HCT116 (cell line): ENCODE measurements at regions not wholly inside any gene's neighbourhood (a gene's known extent, or its start where the extent isn't known, plus 50 kb on each side); places are given as distances from the start of the nearest gene placed in this dataset.

ENCODE experiments used
- CEBPB ChIP-seq: IDR thresholded peaks from 2 replicates; pipeline ENCODE4 v1.6.1; 2012; ENCODE audit warnings: low read depth
- EZH2 ChIP-seq: fragments of 200-600 bp; sonication (generic); IDR thresholded peaks from 2 replicates; pipeline ENCODE4 v1.6.1; 2017; ENCODE audit warnings: antibody characterized with exemption, mixed run types
- JUND ChIP-seq: IDR thresholded peaks from 2 replicates; pipeline ENCODE4 v1.6.1; 2012
- POLR2A ChIP-seq: IDR thresholded peaks from 2 replicates; pipeline ENCODE4 v1.7.0; 2011; ENCODE audit warnings: borderline replicate concordance; ENCODE audit not compliant: insufficient read depth, insufficient read length; ENCODE audit errors: extremely low read depth
- POLR2AphosphoS5 ChIP-seq: IDR thresholded peaks from 2 replicates; pipeline ENCODE4 v1.6.1; 2011; ENCODE audit warnings: mild to moderate bottlenecking, low read depth, low read length, moderate library complexity
- SP1 ChIP-seq: IDR thresholded peaks from 2 replicates; pipeline ENCODE4 v1.6.1; 2012; ENCODE audit warnings: low read depth
- SRF ChIP-seq: IDR thresholded peaks from 2 replicates; pipeline ENCODE4 v1.6.1; 2012; ENCODE audit warnings: low read depth
- TCF7L2 ChIP-seq: IDR thresholded peaks from 2 replicates; pipeline ENCODE4 v1.7.0; 2011; ENCODE audit warnings: borderline replicate concordance, inconsistent platforms; ENCODE audit not compliant: insufficient read depth, insufficient read length; ENCODE audit errors: extremely low read depth
- YY1 ChIP-seq: IDR thresholded peaks from 2 replicates; pipeline ENCODE4 v1.6.1; 2011; ENCODE audit warnings: low read length, low read depth, moderate library complexity, mild to moderate bottlenecking; ENCODE audit not compliant: insufficient replicate concordance; ENCODE audit errors: extremely low read depth
- ZNF274 ChIP-seq: fragments of 200-500 bp; sonication (Bioruptor generic); IDR thresholded peaks from 2 replicates; pipeline ENCODE4 v1.6.1; 2014; ENCODE audit warnings: mild to moderate bottlenecking, low read depth, low read length, inconsistent platforms
- TF ChIP-seq, protein P1 (sequence below), 3 experiments: fragments of 200-600 bp in 1 of 3; sonication (generic) in 1 of 3; IDR thresholded peaks in 2 of 3; conservative IDR thresholded peaks in 1 of 3; 2 replicates each; pipeline ENCODE4 v1.5.1; 2012 to 2017; ENCODE audit warnings: low read depth in 2 of 3, low read length in 2 of 3, antibody characterized with exemption in 1 of 3, borderline replicate concordance in 1 of 3, control low read depth in 1 of 3, mild to moderate bottlenecking in 1 of 3, mixed read lengths in 1 of 3, mixed run types in 1 of 3, moderate library complexity in 1 of 3; ENCODE audit not compliant: insufficient read depth in 1 of 3
- TF ChIP-seq, protein P2 (sequence below): IDR thresholded peaks from 2 replicates; pipeline ENCODE4 v1.6.1; 2012
- TF ChIP-seq, protein P3 (sequence below): IDR thresholded peaks from 2 replicates; pipeline ENCODE4 v1.6.1; 2011; ENCODE audit warnings: mild to moderate bottlenecking, low read length, moderate library complexity; ENCODE audit not compliant: insufficient replicate concordance; ENCODE audit errors: extremely low read depth
- TF ChIP-seq, protein P4 (sequence below): IDR thresholded peaks from 2 replicates; pipeline ENCODE4 v1.6.1; 2012; ENCODE audit warnings: low read depth

DNA sequence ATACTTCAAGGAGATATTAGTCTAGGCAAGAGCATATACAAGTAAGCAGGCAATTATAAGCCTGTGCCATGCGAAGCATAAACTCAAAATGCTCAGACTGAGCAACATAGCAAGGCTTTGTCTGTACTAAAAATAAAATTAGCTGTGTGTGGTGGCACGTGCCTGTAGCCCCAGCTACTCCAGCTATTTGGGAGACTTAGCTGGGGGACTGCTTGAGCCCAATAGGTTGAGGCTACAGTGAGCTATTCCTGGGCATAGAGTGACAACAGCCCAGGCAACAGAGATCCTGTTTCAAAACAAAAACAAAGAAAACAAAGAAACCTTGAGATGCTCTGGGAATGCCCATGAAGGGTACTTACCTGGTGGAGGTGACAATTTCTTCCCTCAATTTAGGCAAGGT lies 130.5 kb upstream of the ZNF608 start:
- TF ChIP-seq EZH2 (no peak), POLR2AphosphoS5 (no peak), SP1 (no peak), ZNF274 (no peak), CEBPB (no peak), POLR2A (no peak), TCF7L2 (no peak), SRF (no peak), JUND (no peak), YY1 (no peak)
- TF ChIP-seq, protein P1, sequence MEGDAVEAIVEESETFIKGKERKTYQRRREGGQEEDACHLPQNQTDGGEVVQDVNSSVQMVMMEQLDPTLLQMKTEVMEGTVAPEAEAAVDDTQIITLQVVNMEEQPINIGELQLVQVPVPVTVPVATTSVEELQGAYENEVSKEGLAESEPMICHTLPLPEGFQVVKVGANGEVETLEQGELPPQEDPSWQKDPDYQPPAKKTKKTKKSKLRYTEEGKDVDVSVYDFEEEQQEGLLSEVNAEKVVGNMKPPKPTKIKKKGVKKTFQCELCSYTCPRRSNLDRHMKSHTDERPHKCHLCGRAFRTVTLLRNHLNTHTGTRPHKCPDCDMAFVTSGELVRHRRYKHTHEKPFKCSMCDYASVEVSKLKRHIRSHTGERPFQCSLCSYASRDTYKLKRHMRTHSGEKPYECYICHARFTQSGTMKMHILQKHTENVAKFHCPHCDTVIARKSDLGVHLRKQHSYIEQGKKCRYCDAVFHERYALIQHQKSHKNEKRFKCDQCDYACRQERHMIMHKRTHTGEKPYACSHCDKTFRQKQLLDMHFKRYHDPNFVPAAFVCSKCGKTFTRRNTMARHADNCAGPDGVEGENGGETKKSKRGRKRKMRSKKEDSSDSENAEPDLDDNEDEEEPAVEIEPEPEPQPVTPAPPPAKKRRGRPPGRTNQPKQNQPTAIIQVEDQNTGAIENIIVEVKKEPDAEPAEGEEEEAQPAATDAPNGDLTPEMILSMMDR (IDR thresholded peaks at IDR 0.05 in 2 of 3, conservative IDR thresholded peaks at IDR 0.05 in 1 of 3; ENCODE audit: borderline replicate concordance in 1 of 3, insufficient read depth in 1 of 3, low read depth in 2 of 3, low read length in 2 of 3), result no peak
- TF ChIP-seq, protein P2, sequence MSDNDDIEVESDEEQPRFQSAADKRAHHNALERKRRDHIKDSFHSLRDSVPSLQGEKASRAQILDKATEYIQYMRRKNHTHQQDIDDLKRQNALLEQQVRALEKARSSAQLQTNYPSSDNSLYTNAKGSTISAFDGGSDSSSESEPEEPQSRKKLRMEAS, result no peak
- TF ChIP-seq, protein P3, sequence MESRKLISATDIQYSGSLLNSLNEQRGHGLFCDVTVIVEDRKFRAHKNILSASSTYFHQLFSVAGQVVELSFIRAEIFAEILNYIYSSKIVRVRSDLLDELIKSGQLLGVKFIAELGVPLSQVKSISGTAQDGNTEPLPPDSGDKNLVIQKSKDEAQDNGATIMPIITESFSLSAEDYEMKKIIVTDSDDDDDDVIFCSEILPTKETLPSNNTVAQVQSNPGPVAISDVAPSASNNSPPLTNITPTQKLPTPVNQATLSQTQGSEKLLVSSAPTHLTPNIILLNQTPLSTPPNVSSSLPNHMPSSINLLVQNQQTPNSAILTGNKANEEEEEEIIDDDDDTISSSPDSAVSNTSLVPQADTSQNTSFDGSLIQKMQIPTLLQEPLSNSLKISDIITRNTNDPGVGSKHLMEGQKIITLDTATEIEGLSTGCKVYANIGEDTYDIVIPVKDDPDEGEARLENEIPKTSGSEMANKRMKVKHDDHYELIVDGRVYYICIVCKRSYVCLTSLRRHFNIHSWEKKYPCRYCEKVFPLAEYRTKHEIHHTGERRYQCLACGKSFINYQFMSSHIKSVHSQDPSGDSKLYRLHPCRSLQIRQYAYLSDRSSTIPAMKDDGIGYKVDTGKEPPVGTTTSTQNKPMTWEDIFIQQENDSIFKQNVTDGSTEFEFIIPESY, result no peak
- TF ChIP-seq, protein P4, sequence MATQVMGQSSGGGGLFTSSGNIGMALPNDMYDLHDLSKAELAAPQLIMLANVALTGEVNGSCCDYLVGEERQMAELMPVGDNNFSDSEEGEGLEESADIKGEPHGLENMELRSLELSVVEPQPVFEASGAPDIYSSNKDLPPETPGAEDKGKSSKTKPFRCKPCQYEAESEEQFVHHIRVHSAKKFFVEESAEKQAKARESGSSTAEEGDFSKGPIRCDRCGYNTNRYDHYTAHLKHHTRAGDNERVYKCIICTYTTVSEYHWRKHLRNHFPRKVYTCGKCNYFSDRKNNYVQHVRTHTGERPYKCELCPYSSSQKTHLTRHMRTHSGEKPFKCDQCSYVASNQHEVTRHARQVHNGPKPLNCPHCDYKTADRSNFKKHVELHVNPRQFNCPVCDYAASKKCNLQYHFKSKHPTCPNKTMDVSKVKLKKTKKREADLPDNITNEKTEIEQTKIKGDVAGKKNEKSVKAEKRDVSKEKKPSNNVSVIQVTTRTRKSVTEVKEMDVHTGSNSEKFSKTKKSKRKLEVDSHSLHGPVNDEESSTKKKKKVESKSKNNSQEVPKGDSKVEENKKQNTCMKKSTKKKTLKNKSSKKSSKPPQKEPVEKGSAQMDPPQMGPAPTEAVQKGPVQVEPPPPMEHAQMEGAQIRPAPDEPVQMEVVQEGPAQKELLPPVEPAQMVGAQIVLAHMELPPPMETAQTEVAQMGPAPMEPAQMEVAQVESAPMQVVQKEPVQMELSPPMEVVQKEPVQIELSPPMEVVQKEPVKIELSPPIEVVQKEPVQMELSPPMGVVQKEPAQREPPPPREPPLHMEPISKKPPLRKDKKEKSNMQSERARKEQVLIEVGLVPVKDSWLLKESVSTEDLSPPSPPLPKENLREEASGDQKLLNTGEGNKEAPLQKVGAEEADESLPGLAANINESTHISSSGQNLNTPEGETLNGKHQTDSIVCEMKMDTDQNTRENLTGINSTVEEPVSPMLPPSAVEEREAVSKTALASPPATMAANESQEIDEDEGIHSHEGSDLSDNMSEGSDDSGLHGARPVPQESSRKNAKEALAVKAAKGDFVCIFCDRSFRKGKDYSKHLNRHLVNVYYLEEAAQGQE, result no peak
